GM21381 (cell line): ENCODE measurements at regions not wholly inside any gene's neighbourhood (a gene's known extent, or its start where the extent isn't known, plus 50 kb on each side); places are given as distances from the start of the nearest gene placed in this dataset.
"Not testable (repeated sequence)": the region's sequence is repeated elsewhere in the genome, so short reads cannot be mapped to it uniquely, and the experiment has no call there.

Experiments used
- ATAC-seq: cut with Tn5 transposase; IDR thresholded peaks from one replicate; pipeline ENCODE4 v1.9.1; 2021; ENCODE audit warnings: mild to moderate bottlenecking, moderate library complexity; ENCODE audit not compliant: unreplicated experiment

DNA sequence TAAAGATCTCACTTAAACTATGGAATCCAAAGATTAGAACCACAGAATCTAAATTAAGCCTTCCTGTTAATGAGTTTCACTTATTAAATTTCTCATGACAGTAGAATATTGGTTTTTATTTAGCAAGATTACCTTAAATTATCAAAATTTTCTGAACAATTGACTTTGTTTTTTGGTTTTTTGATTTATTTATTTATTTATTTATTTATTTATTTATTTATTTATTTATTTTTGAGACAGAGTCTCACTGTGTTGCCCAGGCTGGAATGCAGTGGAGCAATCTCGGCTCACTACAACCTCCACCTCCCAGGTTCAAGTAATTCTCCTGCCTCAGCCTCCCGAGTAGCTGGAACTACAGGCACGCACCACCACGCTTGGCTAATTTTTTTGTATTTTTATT, 538.6 kb downstream of the AMY1C start:
- ATAC-seq = not testable (repeated sequence)

DNA sequence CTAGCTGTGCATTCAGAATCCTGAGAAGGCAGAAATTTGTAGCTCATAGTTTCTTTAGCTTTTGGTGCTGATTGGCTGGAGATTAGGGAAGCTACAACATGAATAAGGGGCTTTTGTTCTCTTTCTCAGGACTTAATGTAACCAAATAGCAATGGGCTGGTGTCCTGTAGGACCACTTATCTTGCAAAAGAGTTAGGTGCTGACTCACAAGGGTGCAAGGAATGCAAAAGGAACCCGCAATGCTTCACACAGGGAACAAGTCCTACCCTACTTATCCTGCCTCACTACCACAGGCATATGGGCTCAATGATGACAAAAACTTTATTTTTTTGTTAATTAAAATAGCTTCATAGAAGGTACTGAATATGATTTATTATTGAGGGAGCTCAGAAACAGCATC, 541.5 kb downstream of the AMY1C start:
- ATAC-seq = no peak

DNA sequence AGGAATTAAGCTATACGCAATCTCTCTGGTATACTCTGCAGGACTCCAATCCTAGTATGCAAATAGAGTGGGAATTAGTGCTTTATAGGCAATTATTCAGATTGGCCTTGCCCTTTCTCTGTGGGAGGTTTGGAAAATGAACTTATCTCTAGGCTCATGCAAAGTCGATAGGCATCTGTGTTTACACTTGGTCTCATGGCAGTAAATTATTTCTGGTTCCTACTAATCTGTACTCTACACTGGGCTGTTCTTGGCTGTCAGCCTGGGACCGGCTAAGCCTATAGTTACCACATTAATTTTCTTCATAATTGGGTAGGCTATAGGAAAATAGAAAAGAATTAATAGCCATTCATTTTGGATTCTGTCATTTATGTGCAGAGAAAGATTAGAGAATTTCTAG, 544.6 kb downstream of the AMY1C start:
- no peak for ATAC-seq

- no peak for ATAC-seq
These were observed 545.8 kb downstream of the AMY1C start for GRCh38 chr1:104295511-104295910.

GRCh38 chr1:104309673-104310072, 560.0 kb downstream of the AMY1C start:
- ATAC-seq = no peak

GRCh38 chr1:104315823-104316222, 566.1 kb downstream of the AMY1C start:
- ATAC-seq = no peak

DNA sequence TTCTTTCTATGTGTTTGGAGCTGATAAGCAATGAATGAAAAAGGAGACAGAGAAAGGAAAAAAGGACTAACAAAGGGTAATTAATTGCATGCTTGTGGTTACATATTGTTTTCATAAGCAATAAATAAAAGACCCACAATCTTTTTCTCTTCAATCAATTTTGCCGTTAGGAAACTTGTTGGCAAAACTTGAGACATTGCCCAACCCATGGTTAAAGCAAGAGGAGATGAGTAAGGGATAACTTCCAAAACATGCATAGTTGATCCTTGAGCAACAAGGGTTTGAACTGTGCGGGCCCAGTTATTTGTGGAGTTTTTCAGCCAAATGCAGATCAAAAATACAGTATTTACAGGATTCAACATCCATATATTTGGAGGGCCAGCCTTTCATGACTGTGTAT, 572.4 kb downstream of the AMY1C start:
- ATAC-seq = no peak

- ATAC-seq = no peak
These were observed 579.6 kb downstream of the AMY1C start for GRCh38 chr1:104329278-104329677.

- ATAC-seq = no peak
These were observed 582.1 kb downstream of the AMY1C start for GRCh38 chr1:104331763-104332162.

- ATAC-seq = not testable (repeated sequence)
These were observed 588.2 kb downstream of the AMY1C start for GRCh38 chr1:104337927-104338326.

DNA sequence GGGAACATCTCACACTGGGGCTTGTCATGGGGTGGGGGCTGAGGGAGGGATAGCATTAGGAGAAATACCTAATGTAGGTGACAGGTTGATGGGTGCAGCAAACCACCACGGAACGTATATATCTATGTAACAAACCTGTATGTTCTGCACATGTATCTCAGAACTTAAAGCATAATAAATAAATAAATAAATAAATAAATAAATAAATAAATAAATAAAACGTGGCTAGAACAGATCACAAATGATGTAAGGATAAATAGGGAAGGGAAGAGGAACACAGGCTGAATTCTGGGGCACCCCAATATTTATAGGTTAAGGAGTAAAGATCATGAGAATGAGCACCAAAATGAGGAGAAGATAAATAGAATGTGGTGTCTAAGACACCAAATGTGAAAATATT, 592.2 kb downstream of the AMY1C start:
- no peak for ATAC-seq

- no peak for ATAC-seq
These were observed 598.6 kb downstream of the AMY1C start for GRCh38 chr1:104348277-104348676.

DNA sequence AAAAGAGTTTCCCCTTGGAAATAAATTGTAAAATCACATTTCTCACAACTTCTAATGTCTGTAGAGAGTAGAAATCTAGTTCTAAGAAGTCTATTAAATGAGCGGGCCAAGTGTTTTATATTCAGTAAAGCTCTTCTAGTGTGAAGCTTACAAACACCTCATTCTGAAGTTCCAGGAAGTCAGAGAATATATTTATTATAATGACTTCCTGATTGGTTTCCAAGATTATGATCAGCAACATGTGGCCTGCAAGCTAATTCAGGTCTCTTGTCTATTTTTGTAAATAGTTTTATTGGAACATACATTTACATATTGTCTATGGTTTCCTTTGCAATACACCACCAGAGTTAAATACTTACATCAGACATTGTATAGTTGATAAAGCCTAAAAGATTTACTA, 603.9 kb downstream of the AMY1C start:
- no peak for ATAC-seq

DNA sequence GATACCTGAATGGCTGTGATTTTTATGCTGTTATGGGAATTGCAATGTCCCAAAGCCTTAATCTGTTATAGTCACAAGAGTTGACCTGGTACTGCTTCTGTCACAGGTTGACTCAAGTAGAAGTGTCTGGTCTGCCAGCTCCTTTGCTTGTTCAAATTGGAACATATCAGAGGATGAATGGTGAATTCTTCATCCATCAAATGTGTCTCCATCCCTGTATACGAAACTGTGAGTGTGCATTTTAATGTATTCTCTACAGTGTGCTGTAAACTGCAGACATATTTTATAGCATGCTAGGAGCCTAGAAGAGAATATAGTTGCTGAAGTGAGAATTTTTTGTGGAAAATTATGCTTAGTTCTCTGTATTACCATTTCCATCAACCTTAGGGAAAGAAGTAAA, 608.4 kb downstream of the AMY1C start:
- ATAC-seq = no peak

GRCh38 chr1:104358621-104359020, 608.9 kb downstream of the AMY1C start:
- no peak for ATAC-seq

- no peak for ATAC-seq
These were observed 628.7 kb downstream of the AMY1C start for GRCh38 chr1:104378414-104378813.

DNA sequence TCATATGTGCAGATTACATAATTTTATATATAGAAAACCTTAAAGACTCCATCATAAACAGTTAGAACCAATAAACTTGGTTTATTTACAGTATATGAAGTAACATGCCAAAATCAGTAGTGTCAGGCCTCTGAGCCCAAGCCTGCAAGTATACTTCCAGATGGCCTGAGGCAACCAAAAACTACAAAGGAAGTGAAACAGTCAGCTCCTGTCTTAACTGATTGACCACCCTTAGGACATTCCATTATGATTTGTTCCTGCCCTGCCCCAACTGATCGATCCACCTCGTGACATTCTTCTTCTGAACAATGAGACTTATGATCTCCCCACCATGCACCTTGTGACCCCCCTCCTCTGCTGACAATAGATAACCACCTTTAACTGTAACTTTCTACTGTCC, 630.3 kb downstream of the AMY1C start:
- no peak for ATAC-seq

GRCh38 chr1:104387716-104388508, 638.2 kb downstream of the AMY1C start:
- ATAC-seq = peak; percentile 68

- no peak for ATAC-seq
These were observed 642.9 kb downstream of the AMY1C start for GRCh38 chr1:104392552-104392951.

DNA sequence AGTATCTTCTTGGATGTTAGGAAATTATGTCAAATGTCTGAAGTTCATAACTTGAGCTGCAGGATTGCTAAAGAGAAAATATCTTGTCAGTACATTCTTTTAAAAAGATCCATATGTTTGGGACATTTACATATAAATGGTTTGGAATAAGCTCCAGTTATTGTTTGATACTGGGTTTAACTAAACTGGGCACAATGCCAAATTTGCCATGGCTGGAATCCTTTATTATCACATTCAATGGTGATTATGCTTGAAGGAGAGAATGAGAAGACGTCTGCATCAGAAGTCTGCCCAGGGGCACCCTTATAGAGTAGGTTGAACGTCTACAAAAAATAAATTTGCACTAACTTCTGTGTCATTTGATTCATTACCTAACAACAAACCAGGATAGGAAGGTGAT, 652.5 kb downstream of the AMY1C start:
- ATAC-seq = no peak

DNA sequence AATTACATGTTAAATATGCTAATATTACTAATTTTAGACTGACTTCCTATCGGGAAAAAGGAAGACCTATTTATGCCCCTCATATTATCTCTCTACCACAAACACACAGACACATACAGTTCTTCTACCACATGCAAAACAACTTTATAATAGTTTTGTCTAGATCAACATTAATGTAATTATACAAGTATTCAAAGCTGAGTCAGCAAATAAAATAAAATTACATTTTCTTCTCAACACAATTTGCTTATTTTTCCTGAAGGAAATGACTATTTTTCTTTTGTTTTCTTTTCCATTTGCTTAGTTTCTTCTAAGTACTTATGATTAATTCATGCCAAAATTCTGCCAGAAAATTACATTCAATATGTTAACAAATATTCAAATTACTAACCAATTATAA, 654.2 kb downstream of the AMY1C start:
- no peak for ATAC-seq

DNA sequence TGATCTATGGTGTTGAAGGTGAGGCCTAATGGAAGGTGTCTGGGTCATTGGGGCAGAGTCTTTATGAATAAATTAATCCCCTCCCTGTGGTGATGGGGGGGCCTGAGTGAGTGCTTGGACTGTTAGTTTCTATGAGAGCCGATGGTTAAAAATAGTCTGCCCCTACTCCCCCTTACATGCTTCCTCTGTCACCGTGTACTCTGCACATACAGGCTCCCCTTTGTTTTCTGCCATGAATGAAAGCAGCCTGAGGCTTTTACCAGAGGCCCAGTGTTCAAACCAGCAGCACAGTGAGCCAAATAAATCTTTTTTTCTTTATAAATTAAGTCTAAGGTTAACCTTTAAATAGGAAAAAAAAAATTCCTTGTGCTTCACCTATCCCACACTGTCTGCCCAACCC, 657.0 kb downstream of the AMY1C start:
- no peak for ATAC-seq

- ATAC-seq = no peak
These were observed 658.6 kb downstream of the AMY1C start for GRCh38 chr1:104408268-104408667.
